ENCODE measurements at regions not wholly inside any gene's neighbourhood (a gene's known extent, or its start where the extent isn't known, plus 50 kb on each side); places are given as distances from the start of the nearest gene placed in this dataset.

GRCh38 chr14:57943541-57943940 lies 77.6 kb upstream of the SLC35F4 start:
- Mint-ChIP-seq H3K27ac (peak overlapping the region in 2 of 3 experiments; percentile 6 to 13), H3K27me3 (ENCODE audit: low read depth) (no peaks in the 10 kb centered on the region), H3K4me1 (peaks cover 17% of the 10 kb centered on the region), H3K4me3 (no peak overlapping the region), H3K9me3 (peaks cover 16% of the 10 kb centered on the region), H3K36me3 (ENCODE audit: low read depth) (no peaks in the 10 kb centered on the region)
- no peak for TF ChIP-seq CTCF (IDR thresholded peaks at IDR 0.05; ENCODE audit: unreplicated experiment in 3 of 3)

- Mint-ChIP-seq H3K36me3 (ENCODE audit: low read depth) (no peaks in the 10 kb centered on the region), H3K4me1 (peaks cover 17% of the 10 kb centered on the region)
- TF ChIP-seq CTCF (IDR thresholded peaks at IDR 0.05; ENCODE audit: unreplicated experiment in 3 of 3), result no peak
Observed at GRCh38 chr14:57943038-57943437, 77.1 kb upstream of the SLC35F4 start.

GRCh38 chr14:57939084-57939483 lies 73.2 kb upstream of the SLC35F4 start:
- Mint-ChIP-seq H3K27ac (no peak overlapping the region), H3K36me3 (ENCODE audit: low read depth) (no peaks in the 10 kb centered on the region), H3K4me1 (peaks cover 15% of the 10 kb centered on the region), H3K9me3 (no peaks in the 10 kb centered on the region), H3K4me3 (no peak overlapping the region), H3K27me3 (ENCODE audit: low read depth) (no peaks in the 10 kb centered on the region)
- no peak for TF ChIP-seq CTCF (IDR thresholded peaks at IDR 0.05; ENCODE audit: unreplicated experiment in 3 of 3)

More at GRCh38 chr14:57943038-57943437, 77.1 kb upstream of the SLC35F4 start:
- no peak overlapping the region for H3K4me3 Mint-ChIP-seq
- H3K9me3 Mint-ChIP-seq, result peaks cover 11% of the 10 kb centered on the region
- H3K27me3 Mint-ChIP-seq (ENCODE audit: low read depth), result no peaks in the 10 kb centered on the region
- H3K27ac Mint-ChIP-seq, result peak overlapping the region in 2 of 3 experiments; percentile 6 to 13

- Mint-ChIP-seq H3K27me3 (ENCODE audit: low read depth) (no peaks in the 10 kb centered on the region), H3K36me3 (ENCODE audit: low read depth) (no peaks in the 10 kb centered on the region), H3K4me3 (no peak overlapping the region), H3K4me1 (peaks cover 10% of the 10 kb centered on the region), H3K9me3 (no peaks in the 10 kb centered on the region), H3K27ac (no peak overlapping the region)
- no peak for TF ChIP-seq CTCF (IDR thresholded peaks at IDR 0.05; ENCODE audit: unreplicated experiment in 3 of 3)
Observed at GRCh38 chr14:57938533-57938932, 72.6 kb upstream of the SLC35F4 start.

GRCh38 chr14:57937676-57938075 lies 71.8 kb upstream of the SLC35F4 start:
- TF ChIP-seq CTCF (IDR thresholded peaks at IDR 0.05; ENCODE audit: unreplicated experiment in 3 of 3), result no peak
- Mint-ChIP-seq H3K4me1 (peaks cover 1% of the 10 kb centered on the region), H3K27me3 (ENCODE audit: low read depth) (no peaks in the 10 kb centered on the region), H3K36me3 (ENCODE audit: low read depth) (no peaks in the 10 kb centered on the region), H3K4me3 (no peak overlapping the region), H3K27ac (no peak overlapping the region), H3K9me3 (no peaks in the 10 kb centered on the region)

GRCh38 chr14:57933349-57933748 lies 67.5 kb upstream of the SLC35F4 start:
- Mint-ChIP-seq H3K4me1 (no peaks in the 10 kb centered on the region), H3K9me3 (no peaks in the 10 kb centered on the region), H3K27me3 (ENCODE audit: low read depth) (peaks cover 4% of the 10 kb centered on the region), H3K27ac (no peak overlapping the region), H3K4me3 (no peak overlapping the region), H3K36me3 (ENCODE audit: low read depth) (no peaks in the 10 kb centered on the region)
- TF ChIP-seq CTCF (IDR thresholded peaks at IDR 0.05; ENCODE audit: unreplicated experiment in 3 of 3), result no peak
